Fibroblast of skin of right biceps (primary cell): ENCODE measurements at regions not wholly inside any gene's neighbourhood (a gene's known extent, or its start where the extent isn't known, plus 50 kb on each side); places are given as distances from the start of the nearest gene placed in this dataset.
A peak's percentile ranks its signal among the peaks of the same experiment; 100 is the strongest.
"Not testable (repeated sequence)": the region's sequence is repeated elsewhere in the genome, so short reads cannot be mapped to it uniquely, and the experiment has no call there.

ENCODE experiments used
- DNase-seq: peaks from one replicate; pipeline ENCODE4 v3.0.0-alpha.2; 2013

DNA sequence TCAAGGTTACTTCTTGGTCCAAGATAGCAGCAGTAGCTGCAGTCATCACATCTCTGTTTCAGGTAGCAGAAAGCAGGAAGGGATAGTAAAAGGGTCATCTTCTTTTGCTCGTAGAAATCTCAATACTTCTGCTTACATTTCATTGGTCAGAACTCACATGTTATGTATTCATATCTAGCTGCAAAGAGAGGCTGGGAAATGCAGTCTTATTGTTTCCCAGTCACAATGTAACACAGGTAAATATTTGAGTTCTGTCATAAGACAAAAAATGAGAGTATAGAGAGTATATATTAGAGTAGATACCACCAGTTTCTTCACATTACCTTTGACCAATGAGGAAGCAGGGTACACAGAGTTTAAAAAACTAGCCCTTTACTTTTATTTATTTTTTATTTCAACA is 132.4 kb upstream of the ITGA6 start:
- no peak for DNase-seq

DNA sequence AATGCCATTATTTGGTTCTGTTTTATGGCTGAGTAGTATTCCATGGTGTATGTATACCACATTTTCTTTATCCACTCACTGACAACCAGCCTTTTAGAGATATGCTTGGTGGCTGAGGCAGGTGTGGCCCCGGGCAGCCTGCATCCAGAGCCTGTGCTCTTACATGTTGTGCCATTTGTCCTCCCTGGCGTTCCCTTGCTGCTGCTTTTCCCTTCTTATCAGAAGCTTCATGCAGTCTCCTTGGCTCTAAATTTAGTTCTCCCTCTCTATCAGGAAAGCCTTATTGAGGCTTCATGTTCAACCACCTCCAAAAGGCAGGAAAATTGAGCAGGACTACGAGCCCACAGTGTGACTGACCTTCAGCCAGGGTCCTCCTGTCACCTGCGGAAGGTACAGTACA is 131.7 kb upstream of the ITGA6 start:
- no peak for DNase-seq

DNA sequence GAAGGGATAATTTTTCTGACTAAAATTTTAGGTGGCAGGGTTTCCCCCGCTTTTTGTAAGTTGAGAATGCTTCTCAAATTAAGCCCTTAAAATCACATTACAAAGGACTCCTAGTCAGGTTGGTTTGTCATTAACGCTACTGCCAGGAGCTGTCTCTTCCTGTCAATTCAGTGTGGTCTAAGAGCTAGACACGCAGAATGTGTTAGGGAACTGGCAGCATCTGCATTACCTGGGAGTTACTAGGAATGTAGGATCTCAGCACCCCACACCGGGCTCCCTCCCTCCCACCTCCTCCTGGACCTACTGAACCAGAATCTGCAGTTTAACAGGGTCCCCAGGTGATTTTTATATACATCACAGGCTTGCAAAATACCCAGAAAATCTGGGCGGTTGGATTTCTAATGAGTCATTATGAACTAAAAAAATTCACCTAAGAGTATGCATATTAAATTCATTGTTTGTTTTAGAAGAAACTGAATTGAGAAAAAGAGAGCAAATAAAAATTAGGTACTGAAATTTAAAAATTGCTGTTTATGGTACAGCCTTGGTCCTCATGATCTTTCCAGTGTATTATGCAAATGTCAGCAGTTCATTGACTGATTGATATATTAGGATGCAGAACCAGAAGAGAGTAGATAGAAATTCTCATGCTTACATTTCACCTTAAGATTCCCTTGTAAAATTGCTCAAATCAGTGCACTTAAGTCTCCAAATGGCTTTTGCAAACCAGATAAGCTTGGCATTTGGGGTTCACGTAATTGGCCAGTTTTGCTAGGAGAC is 130.9 kb upstream of the ITGA6 start:
- no peak for DNase-seq

DNA sequence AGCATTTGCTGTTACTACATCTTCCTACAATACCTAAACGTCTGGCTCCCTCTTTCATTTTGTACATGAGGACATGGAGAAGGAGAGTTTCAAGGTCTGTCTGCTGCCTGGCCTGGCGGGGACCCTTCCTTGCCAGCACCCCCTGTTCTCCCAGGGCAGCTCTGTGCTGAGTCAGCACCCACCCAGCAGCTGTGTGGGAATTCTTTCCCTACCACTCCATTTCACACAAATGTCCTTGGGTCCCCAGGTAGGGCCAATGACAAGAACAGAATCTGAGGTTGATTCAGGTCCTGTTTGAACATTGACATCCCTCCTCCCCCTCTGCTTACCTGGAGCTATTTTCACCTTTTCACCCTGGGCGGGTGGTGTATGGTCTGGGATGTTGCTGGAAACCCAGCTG is 129.9 kb upstream of the ITGA6 start:
- DNase-seq: no peak

DNA sequence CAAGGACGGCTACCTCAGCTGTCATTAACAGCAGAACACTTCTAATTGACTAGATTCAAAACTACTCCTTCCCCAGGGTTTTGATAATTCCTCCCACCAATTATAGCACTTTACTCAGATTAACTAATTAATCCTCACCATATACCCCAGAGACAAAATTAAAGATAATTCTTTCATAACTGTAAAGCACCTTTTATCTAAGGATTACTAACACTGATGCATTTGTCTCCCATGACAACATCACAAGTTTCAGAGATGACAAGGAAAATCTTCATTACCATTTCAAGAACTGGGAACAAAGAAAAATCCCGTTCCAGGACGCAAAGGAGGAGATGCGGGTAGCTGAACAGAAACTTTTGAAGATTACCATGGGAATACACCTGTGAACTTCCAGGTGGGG is 129.4 kb upstream of the ITGA6 start:
- no peak for DNase-seq

DNA sequence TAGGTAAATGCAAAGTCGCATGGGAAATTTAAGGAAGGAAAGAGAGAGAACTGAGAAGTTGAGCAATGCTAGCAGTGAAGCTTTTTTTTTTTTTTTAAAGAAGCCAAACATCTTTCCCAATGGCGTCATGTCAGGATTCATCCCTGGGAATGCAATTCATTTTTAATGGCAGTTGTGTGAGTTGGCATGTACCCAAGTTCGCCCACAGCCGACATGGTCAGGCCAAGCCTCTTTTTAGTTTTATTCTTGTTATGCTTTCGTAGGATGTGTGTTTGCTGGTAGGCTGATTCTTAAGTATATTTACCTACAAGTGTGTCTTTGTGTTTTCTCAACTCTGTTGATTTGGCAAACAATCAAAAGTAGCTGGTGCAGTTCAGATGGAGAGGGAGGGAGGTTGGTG is 127.6 kb upstream of the ITGA6 start:
- peak; percentile 44 for DNase-seq

DNA sequence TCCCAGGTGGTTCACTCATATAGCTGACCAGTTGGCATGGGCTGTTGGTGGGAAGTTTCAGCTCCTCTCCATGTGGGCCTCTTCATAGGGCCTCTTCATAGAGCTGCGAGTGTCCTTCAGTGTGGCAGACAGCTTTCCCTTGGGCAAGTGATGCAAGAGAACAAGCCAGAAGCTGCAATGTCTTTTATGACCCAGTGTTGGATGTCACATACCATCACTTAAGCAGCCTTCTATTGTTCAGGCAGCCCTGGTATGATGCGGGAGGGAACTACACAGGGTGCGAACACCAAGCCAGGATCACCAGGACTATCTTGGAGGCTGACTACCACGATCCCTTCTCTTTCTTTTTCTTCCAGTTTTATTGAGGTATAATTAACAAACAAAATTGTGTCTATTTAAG is 126.5 kb upstream of the ITGA6 start:
- DNase-seq: no peak

DNA sequence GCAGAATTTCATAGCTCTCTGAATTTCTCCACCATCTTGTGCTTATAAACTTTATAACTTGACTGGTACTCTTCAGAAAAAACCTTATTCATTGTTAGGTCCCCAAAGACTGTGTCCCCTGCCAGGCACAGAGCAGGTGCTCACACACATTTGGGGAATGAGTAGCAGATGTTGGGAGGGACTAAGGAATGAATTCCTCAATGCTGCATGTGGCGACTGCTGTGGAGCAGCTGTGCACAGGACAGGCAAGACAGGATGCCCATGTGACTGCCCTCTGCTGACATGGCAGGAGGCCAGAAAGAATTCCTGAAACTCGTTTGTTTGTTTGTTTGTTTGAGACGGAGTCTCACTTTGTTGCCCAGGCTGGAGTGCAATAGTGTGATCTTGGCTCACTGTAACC is 122.3 kb upstream of the ITGA6 start:
- DNase-seq: no peak

DNA sequence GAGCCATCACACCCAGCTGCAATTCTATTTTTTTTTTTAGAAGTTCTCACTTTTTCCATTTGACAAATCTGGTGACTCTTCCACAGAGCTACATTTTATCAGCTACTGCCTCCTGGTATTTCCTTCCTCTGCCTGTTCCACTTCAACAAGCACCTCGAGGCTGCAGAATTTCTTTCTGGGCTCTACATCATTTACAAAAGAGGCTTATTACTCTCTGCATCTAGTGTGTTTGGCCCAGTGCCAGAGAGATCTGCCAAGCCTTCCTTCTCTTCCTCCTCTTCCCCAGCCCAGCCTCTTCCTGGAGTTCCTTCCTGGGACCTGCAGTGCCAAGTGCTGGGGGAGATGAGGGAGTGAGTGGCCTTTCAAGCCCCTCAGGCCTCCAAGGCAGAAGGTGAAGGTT is 119.6 kb upstream of the ITGA6 start:
- peak; percentile 21 for DNase-seq

DNA sequence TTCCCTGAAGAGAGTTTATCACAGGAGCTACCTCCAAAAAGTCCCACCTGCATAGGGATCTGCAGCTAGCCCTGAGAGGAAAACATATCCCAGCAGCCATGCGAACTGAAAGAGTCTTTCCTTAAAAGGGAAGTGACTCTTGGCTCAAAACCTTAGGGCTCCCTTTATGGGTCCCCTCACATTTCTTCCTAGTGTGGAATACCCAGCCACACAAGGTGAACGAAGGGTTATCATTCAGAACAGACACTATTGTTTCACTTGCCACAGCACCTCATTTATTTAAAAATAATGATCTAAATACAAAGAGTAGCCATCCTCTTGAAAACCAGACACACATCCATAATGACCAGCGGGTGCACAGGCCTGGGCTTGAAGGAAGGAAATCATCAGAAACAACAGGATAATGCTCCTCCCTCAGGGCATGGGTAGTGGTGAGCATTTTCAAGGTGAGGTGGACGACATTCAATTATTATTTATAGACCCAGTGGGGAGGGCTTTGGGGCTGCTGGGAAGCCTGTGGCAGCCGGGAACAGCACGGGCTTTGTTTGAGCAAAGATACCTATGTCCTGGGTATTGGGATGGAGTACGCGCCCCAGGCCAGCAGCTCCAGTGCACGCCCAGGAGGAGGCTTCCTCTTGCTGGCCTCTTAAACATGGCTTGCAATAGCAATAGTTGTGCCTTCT is 119.0 kb upstream of the ITGA6 start:
- DNase-seq: no peak

DNA sequence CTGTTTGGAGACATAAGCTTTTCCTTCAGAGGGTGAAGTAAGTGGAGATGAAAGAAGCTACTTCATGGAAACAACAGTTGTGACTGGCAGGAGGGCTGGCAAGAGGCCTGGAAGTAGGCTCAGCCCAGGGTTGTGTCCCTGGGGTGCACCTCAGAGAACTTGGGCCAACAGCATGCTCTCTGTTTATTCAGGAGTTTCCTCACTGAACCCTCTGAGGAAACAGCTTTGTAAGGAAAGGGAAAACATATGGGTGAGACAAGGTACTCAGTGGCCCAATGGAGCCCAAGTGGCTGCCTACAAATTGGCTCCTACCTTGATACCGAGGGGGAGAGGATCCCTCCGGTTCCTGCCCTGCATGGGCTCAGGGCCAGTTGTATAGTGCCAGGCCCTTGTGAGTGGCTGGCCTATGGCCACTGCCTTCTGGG is 115.5 kb upstream of the ITGA6 start:
- DNase-seq: no peak

DNA sequence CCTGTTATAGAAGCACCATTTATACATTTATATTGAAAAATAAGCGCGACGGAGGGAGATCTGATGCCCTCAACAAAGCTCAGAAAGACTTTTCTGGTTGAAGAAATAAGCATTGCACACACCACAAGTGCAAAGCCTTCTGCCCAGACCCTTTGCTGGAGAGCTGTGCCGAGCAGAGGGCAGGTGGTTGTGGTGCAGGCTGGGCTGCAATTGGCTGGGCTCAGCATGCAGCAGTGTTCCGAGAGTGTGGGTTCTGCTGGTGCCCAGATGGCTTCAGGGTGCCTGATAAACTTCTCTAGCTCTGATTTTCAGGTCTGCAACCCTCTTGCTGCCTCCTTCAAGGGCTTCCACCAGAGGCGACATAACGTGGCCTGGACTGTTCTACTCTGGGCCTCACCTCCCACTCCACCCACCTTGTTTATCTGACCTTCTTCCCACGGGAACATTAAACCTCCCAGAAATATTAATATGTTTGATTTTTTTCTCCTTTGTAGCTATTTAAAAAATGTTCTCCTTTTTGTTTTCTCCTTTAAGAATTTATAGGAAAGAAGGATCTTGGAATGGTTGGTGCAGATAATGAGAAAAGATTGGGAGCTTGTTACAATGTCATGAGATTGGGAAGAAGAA is 113.6 kb upstream of the ITGA6 start:
- DNase-seq: no peak

DNA sequence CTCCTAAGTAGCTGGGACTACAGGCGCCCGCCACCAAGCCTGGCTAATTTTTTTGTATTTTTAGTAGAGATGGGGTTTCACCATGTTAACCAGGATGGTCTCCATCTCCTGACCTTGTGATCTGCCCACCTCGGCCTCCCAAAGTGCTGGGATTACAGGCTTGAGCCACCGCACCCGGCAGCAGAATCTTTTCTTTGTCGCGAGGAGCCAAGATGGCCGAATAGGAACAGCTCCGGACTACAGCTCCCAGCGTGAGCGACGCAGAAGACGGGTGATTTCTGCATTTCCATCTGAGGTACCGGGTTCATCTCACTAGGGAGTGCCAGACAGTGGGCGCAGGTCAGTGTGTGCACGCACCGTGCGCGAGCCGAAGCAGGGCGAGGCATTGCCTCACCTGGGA is 112.3 kb upstream of the ITGA6 start:
- not testable (repeated sequence) for DNase-seq

DNA sequence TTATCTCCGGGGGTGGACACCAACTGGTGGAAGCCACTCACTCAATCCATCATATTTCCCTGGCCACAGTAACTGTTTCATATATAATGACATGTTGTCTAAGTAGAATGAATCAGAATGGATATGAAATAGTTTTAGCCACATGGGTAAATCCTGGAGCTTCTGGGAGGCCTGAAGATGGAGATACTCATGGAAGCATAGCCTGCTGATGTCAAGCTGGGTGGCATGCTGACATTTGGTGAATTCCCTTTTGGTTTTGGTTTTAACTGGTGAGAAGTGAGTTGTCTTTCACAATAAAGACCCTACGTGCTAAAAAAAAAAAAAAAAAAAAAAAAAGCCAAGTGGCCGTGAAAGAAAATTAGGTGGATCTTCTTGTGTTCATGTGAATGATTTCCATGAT is 105.3 kb upstream of the ITGA6 start:
- DNase-seq: no peak

DNA sequence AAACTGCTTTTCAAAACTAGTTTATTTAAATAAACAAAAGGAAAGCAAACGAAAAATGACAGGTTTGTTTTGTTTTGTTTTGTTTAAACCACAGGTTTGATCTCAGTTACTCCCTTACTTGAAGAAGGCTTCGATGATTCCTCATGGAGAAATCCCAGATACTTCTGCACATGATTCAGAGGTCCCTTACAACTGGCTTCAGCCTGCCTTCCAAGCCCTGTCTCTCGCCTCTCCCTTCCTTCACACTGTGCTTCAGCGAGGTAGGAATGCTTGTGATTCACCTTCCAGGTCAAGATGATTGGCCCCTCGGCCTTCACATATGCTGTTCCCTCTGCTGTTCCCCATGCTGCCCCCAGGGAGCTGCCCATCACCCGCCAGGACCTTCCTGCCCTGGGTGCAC is 104.1 kb upstream of the ITGA6 start:
- peak; percentile 23 for DNase-seq

DNA sequence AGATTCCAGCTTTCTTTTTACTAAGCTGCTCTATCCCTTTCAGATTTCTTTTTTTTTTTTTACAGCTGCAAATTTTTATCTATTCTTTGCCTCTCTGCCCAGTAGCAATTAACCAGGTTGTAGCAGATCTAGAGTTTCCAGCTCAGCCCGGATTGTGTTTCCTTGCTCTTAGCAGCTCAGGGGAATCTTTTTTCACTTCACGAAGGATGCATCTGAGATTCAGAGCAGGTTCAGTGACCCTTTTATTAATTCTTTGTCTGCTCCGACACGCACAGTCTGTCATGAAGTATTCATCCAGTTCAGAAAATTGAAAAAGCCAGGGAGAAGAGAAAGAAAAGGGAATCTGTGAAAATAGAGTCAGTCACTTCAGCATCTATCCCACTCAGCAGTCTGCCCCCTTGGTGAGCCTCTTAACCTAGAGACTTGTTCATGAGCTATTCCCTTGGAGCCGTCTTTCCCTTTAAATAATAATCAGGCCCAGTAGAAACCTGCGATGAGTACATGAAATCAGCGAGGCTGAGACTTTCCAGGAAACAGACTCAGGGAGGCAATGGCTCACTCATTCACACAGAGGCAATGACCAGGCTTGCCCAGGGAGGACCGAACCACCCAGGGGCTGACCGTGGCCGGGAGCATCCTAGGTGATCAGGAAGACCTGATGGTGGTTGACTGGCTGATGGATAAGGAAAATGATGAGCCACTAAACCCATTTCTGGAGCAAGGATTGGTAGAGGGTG is 103.4 kb upstream of the ITGA6 start:
- DNase-seq: no peak

DNA sequence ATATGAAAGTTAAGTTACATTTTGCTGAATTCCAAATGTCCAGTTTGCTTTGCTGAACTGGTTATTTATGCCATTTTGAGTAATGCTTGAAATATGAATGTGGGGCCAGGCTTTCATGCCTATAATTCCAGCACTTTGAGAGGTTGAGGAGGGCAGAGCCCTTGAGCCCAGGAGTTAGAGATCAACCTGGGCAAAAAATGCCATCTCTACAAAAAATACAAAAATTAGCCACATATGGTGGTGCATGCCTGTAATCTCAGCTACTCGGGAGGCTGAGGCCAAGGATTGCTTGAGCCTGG is 101.2 kb upstream of the ITGA6 start:
- no peak for DNase-seq

DNA sequence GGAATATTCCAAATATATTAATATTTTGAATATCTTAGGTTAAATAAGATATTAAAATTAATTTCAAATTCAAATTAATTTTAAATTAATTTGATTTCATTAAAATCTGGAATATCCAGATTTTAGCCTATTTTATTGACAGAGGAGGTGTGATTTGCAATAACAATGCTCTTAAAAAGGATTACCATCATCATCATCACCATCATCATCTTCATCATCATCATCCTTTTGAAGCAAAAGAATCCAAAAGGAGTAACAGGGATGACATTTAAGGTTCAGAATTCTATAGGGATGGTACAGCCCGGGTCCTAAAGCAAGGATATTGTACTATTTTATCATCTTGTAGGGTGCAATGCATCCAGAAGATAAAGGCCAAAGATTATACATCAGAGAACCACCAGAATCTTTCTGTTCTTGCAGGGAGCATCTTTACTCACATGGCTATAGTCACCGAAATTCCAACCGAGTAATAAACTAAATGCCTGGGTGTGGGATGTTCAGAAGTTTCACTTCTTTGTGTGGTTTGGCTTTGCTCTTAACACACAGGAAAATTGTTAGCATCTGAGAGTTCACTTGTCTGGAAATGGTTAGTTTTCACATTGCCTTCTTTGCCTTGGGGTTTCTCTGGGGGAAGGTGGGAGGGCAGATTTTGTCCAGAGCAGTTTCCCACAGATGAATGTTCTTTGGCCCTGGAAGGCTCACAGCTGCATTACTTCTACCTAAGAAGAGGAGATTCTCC is 99.1 kb upstream of the ITGA6 start:
- peak; percentile 42 for DNase-seq

DNA sequence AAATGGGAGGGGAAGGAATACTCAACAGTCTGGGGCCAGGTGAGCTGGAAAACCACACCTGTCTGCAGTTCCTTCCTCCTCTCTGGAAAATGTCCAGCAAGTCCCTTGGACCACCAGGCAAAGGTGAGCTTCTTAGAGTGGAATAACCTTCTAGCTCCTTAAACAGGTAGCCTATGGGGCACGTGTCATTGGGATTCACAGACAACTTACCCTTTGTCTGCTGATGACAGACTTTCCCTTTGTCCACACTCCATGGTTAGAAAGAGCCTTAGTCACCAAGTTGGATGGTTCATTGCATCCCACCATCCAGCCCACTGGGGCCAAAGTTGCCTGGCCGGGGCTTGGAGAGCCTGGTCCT is 98.0 kb upstream of the ITGA6 start:
- DNase-seq: no peak

DNA sequence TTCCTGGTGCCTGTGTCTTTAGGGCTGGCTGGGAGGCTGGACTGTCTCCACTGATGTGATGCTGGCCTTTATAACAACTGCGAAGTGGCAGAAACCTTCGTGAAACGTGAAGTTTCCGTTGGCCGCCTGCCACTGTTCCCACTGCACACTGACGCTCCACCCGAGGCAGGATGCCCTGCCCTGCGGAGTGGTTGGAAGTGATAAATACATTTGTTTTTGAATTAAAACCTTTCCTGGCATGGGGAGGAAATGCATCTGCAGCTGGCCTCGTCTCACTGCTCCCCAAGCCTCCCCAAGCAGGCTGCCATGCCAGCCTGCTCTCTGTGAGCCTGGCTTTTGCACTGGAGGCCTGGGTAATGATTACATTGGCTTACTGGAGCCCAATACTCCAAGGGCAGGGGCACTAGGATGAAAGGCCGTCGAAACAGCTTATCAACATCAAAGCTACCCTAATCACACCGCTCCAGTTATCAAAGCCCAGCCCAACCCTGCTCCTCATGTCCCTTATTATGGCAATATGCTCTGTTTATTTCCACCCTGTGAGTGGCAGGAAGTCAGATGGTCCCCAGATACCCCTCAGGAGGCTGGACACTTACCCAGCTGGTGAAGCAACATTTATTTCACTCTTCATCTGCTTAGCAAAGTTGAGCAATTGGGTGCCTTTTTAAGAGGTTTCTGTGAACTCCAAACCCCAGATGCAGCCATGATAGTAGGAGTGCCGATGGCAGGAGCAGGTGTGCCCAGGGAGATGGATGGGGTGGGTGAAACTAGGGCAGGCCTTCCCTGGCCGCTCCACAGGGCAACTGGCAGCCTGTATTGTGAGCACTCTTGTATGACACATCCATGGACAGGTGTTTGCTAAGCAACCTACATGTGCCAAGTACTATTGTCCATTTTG is 97.4 kb upstream of the ITGA6 start:
- no peak for DNase-seq

DNA sequence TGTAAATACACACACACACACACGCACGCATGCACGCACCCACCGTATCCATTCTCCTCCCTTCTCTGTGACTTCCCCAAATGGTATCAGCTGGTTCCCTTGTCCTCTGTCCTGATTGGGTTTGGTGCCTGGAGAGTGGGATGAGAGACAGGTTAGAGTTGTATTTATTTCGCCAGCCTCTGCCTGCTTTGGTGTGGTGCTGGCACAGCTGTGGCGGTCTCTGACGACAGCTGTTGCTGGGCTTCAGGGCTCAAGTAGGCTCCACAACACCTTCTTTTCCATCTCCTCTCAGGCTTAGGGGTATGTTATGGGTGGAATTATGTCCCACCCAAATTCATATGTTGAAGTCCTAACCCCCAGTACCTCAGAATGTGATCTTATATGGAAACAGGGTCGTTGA is 94.9 kb upstream of the ITGA6 start:
- DNase-seq: no peak
